B cell (primary cell): ENCODE measurements at regions not wholly inside any gene's neighbourhood (a gene's known extent, or its start where the extent isn't known, plus 50 kb on each side); places are given as distances from the start of the nearest gene placed in this dataset.

Experiments used
- ATAC-seq: fragments of 200-7000 bp; cut with Tn5 transposase; one replicate; pipeline ENCODE4 v1.10.0; 2021; ENCODE audit warnings: low read depth, mild to moderate bottlenecking, moderate number of reproducible peaks, moderate library complexity
- CTCF ChIA-PET: fragments of 350-600 bp; sonication (Branson Sonifier 250); formaldehyde crosslinking; loops from one replicate; lab custom pipeline; 2021; ENCODE audit warnings: antibody characterized with exemption, inconsistent platforms; lab: Charles Lee
- POLR2A ChIA-PET: fragments of 350-600 bp; sonication (Branson Sonifier 250); formaldehyde crosslinking; loops from one replicate; lab custom pipeline; 2021; ENCODE audit warnings: antibody characterized with exemption; lab: Charles Lee
- DNase-seq: peaks from one replicate; pipeline ENCODE4 v3.0.0; 2013
- H2AFZ ChIP-seq: 2 replicates; pipeline ENCODE4 v1.6.1; 2012; ENCODE audit warnings: mild to moderate bottlenecking, low read depth, low read length; ENCODE audit not compliant: insufficient read depth, poor library complexity, severe bottlenecking
- H3K27ac ChIP-seq, 2 donors: 1 replicate in 1 of 2; 2 replicates in 1 of 2; pipeline ENCODE4 v1.5.1; 2012 to 2013; ENCODE audit warnings: low read length in 2 of 2, mild to moderate bottlenecking in 2 of 2, moderate library complexity in 1 of 2
- H3K27me3 ChIP-seq, 4 experiments: fragments of 200-600 bp in 1 of 4; sonication (generic) in 1 of 4; replicated peaks in 1 of 4; 1 replicate in 2 of 4; 2 replicates in 2 of 4; pipeline versions ENCODE4 v1.6.1 to v1.7.0; 2013 to 2016; ENCODE audit warnings: low read length in 3 of 4, mild to moderate bottlenecking in 2 of 4, mixed read lengths in 1 of 4, moderate library complexity in 1 of 4; ENCODE audit not compliant: insufficient read depth in 4 of 4, control insufficient read depth in 3 of 4; ENCODE audit errors: control extremely low read depth in 1 of 4
- H3K36me3 ChIP-seq, 2 experiments: replicated peaks in 1 of 2; 1 replicate in 1 of 2; 2 replicates in 1 of 2; pipeline versions ENCODE4 v1.6.1 to v1.7.1; 2013; ENCODE audit warnings: low read length in 1 of 2; ENCODE audit not compliant: insufficient read depth in 2 of 2, control insufficient read depth in 1 of 2; ENCODE audit errors: control extremely low read depth in 1 of 2, extremely low read depth in 1 of 2
- H3K4me1 ChIP-seq, 2 donors: fragments of 200-600 bp in 1 of 2; sonication (generic) in 1 of 2; 1 replicate in 1 of 2; 2 replicates in 1 of 2; pipeline versions ENCODE4 v1.5.1 to v1.6.1; 2013 to 2017; ENCODE audit warnings: low read length in 2 of 2; ENCODE audit not compliant: control insufficient read depth in 2 of 2, insufficient read depth in 2 of 2
- H3K4me2 ChIP-seq: replicated peaks from 2 replicates; pipeline ENCODE3; 2012; ENCODE audit warnings: mild to moderate bottlenecking, low read depth, low read length; ENCODE audit not compliant: poor library complexity, severe bottlenecking
- H3K4me3 ChIP-seq, 5 experiments: fragments of 200-600 bp in 1 of 5; sonication (generic) in 1 of 5; 1 replicate in 3 of 5; 2 replicates in 2 of 5; pipeline versions ENCODE4 v1.5.1 to v1.7.0; 2011 to 2016; ENCODE audit warnings: low read length in 4 of 5, mild to moderate bottlenecking in 4 of 5, low read depth in 2 of 5, control low read depth in 1 of 5, moderate library complexity in 1 of 5; ENCODE audit not compliant: insufficient read depth in 1 of 5; ENCODE audit errors: control extremely low read depth in 1 of 5, extremely low read depth in 1 of 5
- H3K79me2 ChIP-seq: fragments of 200-600 bp; sonication (generic); one replicate; pipeline ENCODE4 v1.6.0; 2016; ENCODE audit warnings: low read length; ENCODE audit not compliant: control insufficient read depth, insufficient read depth
- H3K9ac ChIP-seq: fragments of 200-600 bp; sonication (generic); 2 replicates; pipeline ENCODE4 v1.6.1; 2017; ENCODE audit warnings: mild to moderate bottlenecking, low read length, moderate library complexity
- H3K9me3 ChIP-seq, 3 donors: one replicate each; pipeline versions ENCODE4 v1.6.1 to v1.7.1; 2013; ENCODE audit warnings: low read length in 2 of 3; ENCODE audit not compliant: control insufficient read depth in 2 of 3, insufficient read depth in 1 of 3; ENCODE audit errors: control extremely low read depth in 1 of 3
- H4K20me1 ChIP-seq: 2 replicates; pipeline ENCODE4 v1.6.0; 2012; ENCODE audit warnings: mild to moderate bottlenecking, low read length; ENCODE audit not compliant: insufficient read depth, control insufficient read depth, poor library complexity, severe bottlenecking
- H3K27ac Mint-ChIP-seq: one replicate; pipeline ENCODE4 v1.8.0; 2021; ENCODE audit warnings: mixed read lengths
- H3K27me3 Mint-ChIP-seq: one replicate; pipeline ENCODE4 v1.8.0; 2021; ENCODE audit warnings: mixed read lengths
- H3K4me1 Mint-ChIP-seq: one replicate; pipeline ENCODE4 v1.8.0; 2021; ENCODE audit warnings: mixed read lengths
- H3K4me3 Mint-ChIP-seq: one replicate; pipeline ENCODE4 v1.8.0; 2021; ENCODE audit warnings: mixed read lengths
- H3K9me3 Mint-ChIP-seq: one replicate; pipeline ENCODE4 v1.8.0; 2022; ENCODE audit warnings: mixed read lengths; ENCODE audit not compliant: insufficient read depth
- EZH2 ChIP-seq: IDR thresholded peaks from 2 replicates; pipeline ENCODE4 v1.6.1; 2012; ENCODE audit warnings: borderline replicate concordance, low read depth, mild to moderate bottlenecking, moderate library complexity, low read length; ENCODE audit not compliant: insufficient read depth, poor library complexity, severe bottlenecking
- WGBS: methylation state at CpG from one replicate; pipeline ENCODE4 v1.1.5; 2013; ENCODE audit warnings: missing lambda C conversion rate; ENCODE audit not compliant: insufficient coverage; 5-methylcytosine and 5-hydroxymethylcytosine counted together
- intact Hi-C: fragments of 100-400 bp; cut with micrococcal nuclease; formaldehyde crosslinking; loops from one replicate; pipeline ENCODE4 v1.10.0; 2022
- TF ChIP-seq, protein P1 (sequence below): fragments of 200-600 bp; IDR thresholded peaks from one replicate; pipeline ENCODE4 v1.8.0; 2022; ENCODE audit warnings: antibody characterized with exemption, mild to moderate bottlenecking

DNA sequence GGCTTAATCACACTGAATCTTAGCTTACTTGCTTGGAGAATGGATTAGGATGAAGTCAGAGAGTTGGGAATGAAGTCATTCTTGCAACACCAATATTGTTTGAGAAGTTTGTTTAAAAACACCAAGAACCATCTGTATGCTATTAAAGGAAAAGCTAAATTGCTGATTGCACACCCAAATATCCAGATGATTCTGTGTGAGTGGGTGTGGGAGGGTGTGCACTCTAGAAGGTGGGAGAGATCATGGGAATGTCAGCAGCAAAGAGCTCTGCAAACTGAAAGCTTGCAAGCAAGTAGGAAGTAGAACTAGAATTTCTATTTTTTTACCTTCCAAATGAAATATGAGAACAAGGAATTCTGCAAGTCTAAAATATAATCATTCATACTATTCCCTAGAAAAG lies 364.9 kb downstream of the NR2F2 start:
- POLR2A ChIA-PET, result no interaction called here
- intact Hi-C loops, result no loop called here
- no peak for ATAC-seq
- Mint-ChIP-seq H3K4me3 (no peak overlapping the region), H3K9me3 (no peaks in the 10 kb centered on the region), H3K27me3 (no peaks in the 10 kb centered on the region), H3K27ac (no peak overlapping the region), H3K4me1 (no peaks in the 10 kb centered on the region)
- peaks cover 0 to 4% (median 0%) of the 10 kb centered on the region in 3 donors for H3K9me3 ChIP-seq
- no peaks in the 10 kb centered on the region for H3K4me1 ChIP-seq
- no peak for DNase-seq
- no peak for TF ChIP-seq EZH2
- TF ChIP-seq, protein P1, sequence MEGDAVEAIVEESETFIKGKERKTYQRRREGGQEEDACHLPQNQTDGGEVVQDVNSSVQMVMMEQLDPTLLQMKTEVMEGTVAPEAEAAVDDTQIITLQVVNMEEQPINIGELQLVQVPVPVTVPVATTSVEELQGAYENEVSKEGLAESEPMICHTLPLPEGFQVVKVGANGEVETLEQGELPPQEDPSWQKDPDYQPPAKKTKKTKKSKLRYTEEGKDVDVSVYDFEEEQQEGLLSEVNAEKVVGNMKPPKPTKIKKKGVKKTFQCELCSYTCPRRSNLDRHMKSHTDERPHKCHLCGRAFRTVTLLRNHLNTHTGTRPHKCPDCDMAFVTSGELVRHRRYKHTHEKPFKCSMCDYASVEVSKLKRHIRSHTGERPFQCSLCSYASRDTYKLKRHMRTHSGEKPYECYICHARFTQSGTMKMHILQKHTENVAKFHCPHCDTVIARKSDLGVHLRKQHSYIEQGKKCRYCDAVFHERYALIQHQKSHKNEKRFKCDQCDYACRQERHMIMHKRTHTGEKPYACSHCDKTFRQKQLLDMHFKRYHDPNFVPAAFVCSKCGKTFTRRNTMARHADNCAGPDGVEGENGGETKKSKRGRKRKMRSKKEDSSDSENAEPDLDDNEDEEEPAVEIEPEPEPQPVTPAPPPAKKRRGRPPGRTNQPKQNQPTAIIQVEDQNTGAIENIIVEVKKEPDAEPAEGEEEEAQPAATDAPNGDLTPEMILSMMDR, result no peak
- no peak overlapping the region for H3K4me3 ChIP-seq
- no peaks in the 10 kb centered on the region for H3K79me2 ChIP-seq
- no peaks in the 10 kb centered on the region for H3K36me3 ChIP-seq
- no peak overlapping the region for H2AFZ ChIP-seq
- H3K4me2 ChIP-seq, result no peak overlapping the region
- H4K20me1 ChIP-seq, result no peaks in the 10 kb centered on the region
- CTCF ChIA-PET, result no interaction called here
- H3K27ac ChIP-seq, result no peak overlapping the region
- H3K27me3 ChIP-seq, result no peaks in the 10 kb centered on the region
- H3K9ac ChIP-seq, result no peak overlapping the region

DNA sequence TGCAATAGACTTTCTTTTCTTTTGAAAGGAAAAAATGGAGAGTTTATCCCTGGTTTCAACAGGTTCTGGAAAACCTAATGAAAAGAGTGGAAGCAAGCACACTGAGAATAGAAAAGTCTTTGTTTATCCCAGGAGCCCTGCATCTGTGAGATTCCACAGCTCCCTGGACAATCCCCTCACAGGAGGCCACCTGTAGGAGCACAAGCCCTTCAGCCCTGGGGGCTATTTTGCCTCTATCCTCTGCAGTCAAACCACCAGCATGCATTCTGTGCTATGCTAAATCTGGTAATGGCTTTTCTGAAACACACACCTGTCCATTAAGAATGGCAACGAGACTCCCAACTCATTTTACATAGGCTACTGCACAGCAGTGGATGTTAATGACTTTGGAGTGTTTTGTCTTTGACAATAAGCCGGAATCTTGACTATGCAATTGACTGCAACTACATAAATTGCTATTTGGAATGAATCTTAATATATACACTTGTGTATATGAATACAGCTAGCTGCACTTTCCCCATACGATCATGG lies 369.4 kb downstream of the NR2F2 start:
- H2AFZ ChIP-seq, result no peak overlapping the region
- Mint-ChIP-seq H3K27me3 (no peaks in the 10 kb centered on the region), H3K9me3 (peaks cover 1% of the 10 kb centered on the region), H3K4me3 (no peak overlapping the region), H3K4me1 (no peaks in the 10 kb centered on the region), H3K27ac (no peak overlapping the region)
- ChIA-PET POLR2A (no interaction called here), CTCF (no interaction called here)
- no peak for TF ChIP-seq EZH2
- TF ChIP-seq, protein P1, result no peak
- H3K4me1 ChIP-seq, result no peaks in the 10 kb centered on the region
- H3K9me3 ChIP-seq, result peaks cover 0 to 4% (median 0%) of the 10 kb centered on the region in 3 donors
- H3K36me3 ChIP-seq, result no peaks in the 10 kb centered on the region
- WGBS, result no CpG with 5 or more reads among the region's 3 CpGs
- H3K4me2 ChIP-seq, result no peak overlapping the region
- no peaks in the 10 kb centered on the region for H4K20me1 ChIP-seq
- DNase-seq (no peak), ATAC-seq (no peak)
- intact Hi-C loops, result no loop called here
- H3K79me2 ChIP-seq, result no peaks in the 10 kb centered on the region
- no peaks in the 10 kb centered on the region for H3K27me3 ChIP-seq
- H3K27ac ChIP-seq, result no peak overlapping the region
- no peak overlapping the region for H3K4me3 ChIP-seq
- H3K9ac ChIP-seq, result no peak overlapping the region
